NCI-H510A (cell line): ENCODE measurements at regions not wholly inside any gene's neighbourhood (a gene's known extent, or its start where the extent isn't known, plus 50 kb on each side); places are given as distances from the start of the nearest gene placed in this dataset.

Experiments
- DNase-seq: peaks from one replicate; lab custom pipeline; 2025; lab: John Stamatoyannopoulos, UW

DNA sequence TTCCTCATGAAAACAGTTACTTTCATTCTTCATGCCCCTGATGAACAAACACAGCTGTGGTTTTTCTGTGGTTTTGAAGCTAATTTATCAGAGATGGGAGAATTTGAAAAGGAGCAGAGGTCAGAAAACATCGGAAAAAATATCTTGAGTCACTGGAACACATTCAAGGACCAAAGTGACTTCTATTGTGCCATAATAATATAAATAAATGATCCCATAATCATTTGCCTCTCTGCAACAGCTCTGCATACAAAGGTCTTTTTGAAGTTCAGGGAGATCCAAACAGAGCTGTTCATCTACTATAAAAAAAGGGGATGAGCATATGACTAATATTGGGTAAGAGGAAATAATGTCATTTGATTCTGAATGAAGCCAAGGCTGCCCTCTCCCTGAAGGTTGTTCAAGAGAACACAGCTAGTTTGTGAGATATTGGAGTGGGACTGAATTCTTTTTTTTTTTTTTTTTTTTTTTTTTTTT is 201.3 kb upstream of the GALNT5 start:
- DNase-seq: no peak

DNA sequence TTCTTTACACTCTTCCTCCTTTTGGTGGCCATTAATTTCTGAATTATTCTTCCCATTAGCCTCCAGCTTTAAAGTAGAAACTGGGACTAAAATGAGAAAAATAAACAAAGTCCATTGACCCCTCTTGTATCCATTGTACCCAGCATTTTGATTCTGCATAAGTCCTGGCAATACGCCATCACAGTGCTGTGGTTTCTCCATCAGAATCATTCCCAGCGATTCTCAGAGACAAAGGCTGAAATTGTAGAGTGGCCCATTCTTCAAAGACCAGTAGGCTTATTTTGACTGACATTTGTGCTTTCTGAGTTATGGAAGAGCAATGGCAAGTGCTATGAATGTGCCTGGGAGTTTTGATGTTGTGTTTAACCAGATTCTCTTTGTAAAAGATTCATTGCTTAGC is 199.3 kb upstream of the GALNT5 start:
- DNase-seq: no peak

DNA sequence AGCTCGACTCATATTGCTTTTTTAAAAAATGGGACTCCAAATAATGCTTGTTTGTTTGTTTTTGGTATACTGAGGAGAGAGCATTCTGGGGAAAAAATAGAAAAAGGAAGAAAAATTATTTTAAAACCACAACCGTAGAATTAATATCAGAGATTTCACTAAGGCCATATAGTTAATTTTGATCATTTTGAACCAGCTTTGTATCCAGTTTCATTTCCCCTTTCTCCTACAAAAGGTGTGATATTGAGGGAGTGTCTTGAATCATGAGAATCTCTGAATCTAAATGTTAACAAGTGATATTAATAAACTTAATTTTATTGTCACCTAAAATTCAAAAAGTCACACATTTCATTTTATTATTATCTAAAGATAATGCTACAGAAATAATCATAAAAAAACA is 198.5 kb upstream of the GALNT5 start:
- DNase-seq: no peak

DNA sequence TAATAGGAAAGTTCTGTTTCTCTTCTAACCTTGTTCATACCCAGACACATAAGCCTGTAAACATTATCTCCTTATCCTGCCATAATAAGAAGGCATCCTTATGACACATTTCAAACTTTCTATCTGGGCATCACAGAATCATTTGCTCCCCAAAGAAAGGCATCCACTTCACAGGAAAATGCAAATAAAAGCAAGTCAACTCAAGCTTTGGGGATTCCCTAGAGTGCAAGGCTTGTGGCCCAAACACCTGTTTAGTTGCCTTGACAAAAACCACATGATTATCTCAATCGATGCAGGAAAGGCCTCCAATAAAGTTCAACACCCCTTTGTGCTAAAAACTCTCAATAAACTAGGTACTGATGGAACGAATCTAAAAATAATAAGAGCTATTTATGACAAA is 195.7 kb upstream of the GALNT5 start:
- DNase-seq: no peak

DNA sequence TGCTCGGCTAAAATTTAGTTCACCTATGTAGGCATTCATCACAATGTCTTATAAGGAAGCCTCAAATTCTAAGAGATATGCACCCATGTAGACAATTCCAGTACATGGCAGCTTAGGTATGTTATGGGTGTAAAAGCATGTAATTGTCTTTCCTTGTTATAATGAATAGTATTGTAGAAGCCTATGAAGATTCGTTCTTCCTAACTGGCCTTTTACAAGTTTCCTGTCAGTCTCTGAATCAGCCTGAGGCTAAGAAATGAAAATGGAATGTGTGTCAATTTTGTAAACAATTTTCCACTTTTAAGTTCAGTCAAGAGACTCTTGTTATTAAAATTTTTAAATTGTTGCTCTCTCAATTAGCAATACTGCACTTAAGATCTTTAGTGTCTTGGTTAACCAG is 189.9 kb upstream of the GALNT5 start:
- DNase-seq: no peak

DNA sequence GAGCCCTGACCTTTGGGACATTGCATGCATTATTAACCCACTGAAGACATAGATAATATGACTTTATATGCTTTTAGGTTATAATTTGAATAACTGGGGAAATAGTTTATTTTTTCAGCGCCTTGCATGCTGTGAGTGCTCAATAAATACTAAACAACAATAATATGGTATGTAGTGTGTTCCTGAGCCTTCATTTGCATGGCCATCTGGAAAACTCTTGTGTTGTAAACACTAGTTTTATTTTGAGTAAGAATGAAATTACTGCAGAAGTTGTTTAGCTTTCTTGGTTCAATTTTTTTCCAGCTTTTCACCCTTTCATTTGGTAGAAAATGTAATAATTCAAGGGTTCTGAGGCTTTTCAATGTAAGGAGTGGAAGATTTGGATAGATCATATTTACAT is 189.3 kb upstream of the GALNT5 start:
- DNase-seq: no peak

DNA sequence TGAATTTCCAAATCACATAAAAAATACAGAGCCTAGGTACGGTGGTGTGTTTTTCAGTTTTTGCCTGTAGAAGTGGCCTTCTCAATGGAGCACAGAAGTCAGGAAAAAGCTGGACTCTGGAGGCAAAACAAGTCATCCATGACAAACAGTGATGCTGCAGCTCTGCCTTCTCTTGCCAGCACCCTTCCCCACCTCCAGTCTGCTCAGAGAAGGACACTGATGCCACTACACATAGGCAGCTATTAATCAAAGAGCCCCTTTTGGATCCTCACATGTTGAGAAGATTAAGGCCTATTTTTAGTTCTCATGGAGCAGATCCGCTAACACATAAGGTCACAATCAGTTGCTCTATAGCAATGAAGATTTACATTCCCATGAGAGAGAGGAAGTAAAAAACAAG is 181.6 kb upstream of the GALNT5 start:
- DNase-seq: no peak

DNA sequence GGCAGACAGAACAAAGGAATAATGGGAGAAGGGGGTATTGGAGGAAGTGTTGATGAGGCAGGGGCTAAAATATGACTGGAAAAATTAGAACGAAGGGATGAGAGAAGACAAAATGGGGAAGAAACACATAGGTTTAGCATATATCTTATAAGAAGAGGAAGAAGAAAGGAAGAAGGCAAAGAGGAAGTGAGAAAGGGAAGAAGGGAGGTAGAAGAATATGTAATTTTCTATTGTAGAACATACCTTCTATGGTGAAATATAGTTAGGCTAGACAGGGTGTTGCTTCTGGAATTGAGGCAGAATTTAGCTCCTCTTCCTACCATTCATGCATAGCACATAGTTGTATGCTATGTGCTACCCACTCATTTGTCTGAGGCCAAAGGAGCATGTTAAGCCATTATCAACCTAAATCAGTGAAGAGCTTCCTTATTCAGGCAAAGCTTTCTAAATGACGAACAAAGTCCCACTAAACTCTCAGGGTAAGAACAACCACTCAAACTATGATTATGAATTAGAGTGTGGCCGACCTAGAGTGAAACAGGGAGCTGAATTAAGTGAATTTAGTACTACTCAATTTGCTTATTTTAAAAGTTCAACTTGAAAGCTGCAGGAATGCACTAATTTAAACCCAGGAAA is 180.9 kb upstream of the GALNT5 start:
- DNase-seq: no peak

DNA sequence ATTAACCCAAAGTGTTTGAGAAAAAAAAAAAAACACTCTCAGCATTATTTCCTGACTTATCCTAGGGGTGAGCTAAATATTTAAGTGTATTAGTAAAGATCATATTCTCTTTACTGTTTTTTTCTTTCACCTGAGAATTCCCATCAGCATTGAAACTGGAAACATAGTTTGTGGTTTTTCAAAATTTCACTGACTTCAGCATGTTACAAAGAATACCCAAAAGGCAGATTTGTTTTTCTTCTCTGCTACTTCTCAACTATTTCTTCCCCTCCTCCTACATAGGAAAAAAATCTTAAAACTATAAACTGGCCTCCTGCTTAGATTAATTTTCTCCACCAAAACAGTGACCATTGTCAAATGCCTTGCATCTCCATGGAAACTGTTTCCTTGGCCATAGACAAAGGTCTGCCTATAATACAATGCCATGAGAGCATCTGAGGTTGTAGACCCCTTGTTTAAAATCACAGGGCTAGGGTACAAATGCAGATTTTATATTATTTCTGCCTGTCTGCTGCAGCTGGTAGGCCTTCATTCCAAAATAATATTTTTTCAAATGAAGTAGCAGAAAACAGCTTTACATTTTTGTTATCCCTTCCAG is 179.7 kb upstream of the GALNT5 start:
- DNase-seq: no peak

DNA sequence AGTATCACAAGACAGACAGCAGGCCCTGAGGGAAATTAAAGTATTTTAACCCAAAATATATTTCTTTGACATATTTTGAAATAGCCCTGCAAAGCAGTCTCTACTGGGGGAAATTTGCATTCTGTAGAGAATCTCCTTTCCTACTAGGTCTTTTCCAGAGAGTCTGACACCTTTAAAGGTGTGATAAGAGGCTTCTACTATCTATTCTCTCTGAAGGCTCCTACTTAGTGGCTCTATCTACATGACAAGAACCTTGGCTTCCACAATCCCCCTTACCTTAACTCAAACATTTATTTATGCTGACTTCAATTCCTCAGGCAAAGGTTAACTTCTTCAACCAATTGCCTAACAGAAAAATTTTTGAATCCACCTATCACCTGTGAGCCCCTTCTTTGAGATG is 174.6 kb upstream of the GALNT5 start:
- no peak for DNase-seq

DNA sequence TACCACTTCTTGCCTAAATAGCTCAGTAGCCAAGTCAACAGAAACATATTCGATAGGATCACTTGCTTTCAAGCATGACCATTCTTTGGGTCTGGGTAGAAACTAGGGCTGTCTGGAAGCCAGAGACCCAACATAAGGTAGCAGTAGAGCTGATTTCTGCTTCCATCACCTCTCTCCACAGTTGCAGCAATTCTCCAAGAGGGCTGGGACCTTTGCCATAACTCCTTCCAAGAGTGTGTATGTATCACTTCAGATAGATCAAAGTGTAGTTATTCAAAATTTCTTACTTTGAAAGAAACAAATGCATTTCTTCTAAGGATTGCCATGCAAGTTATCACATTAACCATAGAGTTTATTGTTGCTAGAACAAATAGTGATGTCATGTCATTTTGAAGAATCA is 172.0 kb upstream of the GALNT5 start:
- no peak for DNase-seq

DNA sequence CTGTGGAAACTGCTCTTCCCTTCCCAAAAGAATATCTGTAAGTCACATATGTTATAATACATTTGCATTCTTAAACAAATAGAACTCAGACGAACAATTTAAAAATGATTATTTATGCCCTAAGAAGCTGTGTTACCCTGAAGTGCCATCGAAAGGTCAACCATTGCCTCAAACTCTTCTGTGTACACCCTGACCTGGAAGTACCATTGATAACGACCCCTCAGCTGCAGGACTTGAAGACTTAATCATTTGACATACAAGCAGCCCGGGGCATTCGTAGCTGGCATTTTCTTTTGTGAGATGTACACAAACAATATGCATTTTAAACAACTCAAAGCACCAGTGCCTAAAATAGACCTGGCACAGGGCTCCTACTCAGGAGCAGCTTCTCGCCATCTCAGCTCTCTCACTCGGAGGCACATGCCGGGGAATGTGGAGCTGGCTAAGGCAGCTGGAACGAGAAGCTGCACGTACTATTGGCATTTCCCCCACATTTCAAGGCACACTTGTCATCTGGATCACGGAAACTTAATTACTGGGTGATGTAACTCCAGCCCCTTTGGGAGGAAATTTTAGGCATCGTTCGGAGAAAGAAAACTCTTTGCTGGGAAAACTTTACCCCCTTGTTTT is 170.0 kb upstream of the GALNT5 start:
- no peak for DNase-seq

DNA sequence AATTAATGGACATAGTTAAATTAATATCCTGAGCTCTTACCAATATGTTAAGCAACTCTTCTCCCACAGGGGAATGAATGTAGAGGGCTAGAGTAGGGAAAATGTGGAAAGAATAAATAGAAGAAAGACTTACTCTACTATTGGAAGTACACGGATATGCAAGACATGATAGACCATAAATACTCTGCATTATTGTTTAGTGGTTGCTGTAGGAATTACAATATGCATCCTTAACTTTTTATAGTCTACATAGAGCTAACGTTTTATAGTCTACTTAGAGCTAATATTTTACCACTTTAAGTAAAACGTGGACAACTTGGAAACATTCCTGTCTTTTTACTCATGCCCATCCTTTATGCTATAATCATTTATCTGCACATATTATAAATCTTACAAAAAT is 163.8 kb upstream of the GALNT5 start:
- DNase-seq: no peak

DNA sequence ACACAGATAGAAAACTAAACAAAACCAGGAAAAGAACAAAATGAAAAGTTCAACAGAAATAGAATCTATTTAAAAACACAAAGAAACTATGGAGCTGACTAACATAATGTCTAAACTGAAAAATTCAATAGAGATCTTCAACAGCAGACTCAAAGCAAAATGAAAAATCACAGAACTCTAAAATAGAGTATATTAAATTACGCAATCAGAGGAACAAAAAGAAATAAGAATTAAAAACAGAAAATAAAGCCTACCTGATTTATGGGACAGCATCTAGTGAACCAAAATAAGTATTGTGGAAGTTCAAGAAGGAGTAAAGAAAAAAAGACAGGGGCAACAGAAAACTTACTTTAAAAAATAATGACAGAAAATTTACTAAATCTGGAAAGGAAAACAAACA is 152.1 kb upstream of the GALNT5 start:
- no peak for DNase-seq

DNA sequence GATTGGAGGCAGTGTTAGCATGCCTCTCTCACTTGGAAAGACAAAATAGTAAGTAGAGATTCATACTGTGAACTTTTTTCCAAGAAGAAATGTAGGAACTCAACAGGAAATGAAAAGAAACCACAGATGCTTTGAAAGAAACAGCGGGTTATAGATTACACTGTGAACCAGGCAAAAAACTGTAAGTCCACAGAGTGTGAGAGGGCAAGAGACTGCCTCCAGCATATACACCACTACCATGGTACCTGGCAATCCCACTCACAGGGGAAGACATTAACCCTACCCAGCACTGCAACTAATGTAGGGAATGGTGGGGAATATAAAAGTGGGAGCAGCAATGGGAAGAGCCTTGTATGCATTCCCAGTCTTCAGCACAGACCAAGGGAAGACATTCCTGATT is 150.6 kb upstream of the GALNT5 start:
- no peak for DNase-seq

DNA sequence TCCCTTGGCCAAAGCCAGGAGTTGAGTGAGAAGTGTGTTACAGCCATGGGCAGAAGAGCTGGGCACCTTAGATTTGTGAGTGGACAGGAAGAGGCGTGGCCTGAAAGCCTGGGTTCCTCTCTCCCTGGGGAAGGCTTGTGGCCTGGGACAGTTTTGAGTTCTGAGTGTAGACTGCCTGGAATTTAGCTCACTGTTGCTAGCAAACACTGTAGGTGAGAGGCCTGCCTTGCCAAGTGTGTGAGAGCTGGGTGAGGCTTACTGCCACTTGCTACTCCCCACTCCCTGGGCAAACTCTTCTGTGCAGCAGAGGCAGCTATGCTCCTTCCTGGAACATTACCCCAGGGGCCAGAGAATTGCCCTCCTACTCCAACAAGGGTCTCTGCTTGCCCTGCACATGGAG is 150.0 kb upstream of the GALNT5 start:
- DNase-seq: no peak

DNA sequence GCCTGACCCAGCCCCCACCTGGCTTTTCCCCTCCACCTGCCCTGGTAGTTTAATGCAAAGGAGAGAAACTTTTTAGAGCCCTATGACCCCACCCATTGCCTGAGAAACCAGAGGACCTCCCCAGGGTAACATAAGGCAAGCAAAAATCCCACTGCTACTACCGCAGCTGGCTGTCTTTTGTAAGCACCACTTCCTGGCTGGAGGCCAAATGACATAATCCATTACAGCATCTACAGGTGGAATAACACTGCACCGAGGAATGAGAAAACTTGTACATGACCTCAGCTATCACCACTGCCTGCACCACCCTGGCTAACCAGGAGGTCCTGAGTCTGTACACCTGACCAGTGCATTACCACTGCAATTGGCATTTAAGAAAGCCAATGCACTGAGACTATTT is 149.6 kb upstream of the GALNT5 start:
- peak; percentile 34 for DNase-seq

DNA sequence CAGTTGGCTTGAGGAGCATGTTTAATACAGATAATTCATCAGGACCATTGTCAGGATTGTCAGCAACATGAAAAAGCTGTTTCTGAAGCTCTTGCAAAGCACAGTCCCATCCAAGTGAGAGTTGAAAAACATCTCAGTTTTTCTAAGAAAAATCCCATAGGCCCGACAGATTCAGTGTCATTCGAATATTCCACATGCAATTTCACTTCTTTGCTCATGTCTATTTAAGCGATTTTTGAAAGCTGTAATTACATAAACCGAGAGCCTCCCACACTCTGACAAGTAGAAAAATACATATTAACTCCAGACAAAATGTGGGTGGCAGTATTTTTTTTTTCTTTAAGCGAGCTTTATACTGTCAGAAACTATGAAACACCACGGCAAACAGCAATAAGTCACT is 134.7 kb upstream of the GALNT5 start:
- DNase-seq: no peak

DNA sequence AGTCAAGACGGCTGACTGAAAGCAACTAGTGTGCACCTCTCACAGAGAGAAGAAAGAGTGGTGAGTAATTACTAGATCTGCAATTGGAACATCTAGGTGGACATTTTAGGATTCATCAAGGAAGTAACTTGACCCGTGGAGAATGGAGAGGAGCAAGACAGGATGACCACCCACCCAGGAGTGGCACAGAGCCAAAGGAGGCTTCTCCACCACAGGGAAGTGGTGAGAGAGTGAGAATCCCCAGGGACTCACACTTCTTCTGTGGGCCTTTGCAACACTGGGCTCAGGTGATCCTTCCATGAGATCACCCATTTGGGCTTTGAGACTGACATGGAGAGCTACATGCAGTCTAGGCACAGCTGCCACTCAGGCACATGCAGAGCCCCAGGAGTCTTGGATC is 132.8 kb upstream of the GALNT5 start:
- no peak for DNase-seq

DNA sequence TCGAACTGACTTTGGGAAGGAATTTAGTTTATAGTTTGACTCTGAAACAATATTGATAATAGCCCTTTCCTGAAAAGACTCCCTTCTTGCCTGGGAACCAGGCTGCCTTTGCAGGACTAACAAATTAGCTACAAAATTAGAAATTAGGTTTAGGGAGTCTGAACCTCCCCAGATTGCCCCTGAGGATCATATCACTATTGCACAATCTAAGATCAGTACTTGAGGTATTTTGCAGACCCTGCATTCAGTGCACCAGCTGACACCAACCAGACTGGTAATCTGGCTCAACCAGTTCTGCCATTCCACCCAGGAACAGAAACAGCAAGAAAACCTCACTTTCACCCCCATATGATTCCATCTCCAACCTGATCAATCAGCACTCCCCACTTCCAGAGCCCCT is 131.8 kb upstream of the GALNT5 start:
- no peak for DNase-seq

DNA sequence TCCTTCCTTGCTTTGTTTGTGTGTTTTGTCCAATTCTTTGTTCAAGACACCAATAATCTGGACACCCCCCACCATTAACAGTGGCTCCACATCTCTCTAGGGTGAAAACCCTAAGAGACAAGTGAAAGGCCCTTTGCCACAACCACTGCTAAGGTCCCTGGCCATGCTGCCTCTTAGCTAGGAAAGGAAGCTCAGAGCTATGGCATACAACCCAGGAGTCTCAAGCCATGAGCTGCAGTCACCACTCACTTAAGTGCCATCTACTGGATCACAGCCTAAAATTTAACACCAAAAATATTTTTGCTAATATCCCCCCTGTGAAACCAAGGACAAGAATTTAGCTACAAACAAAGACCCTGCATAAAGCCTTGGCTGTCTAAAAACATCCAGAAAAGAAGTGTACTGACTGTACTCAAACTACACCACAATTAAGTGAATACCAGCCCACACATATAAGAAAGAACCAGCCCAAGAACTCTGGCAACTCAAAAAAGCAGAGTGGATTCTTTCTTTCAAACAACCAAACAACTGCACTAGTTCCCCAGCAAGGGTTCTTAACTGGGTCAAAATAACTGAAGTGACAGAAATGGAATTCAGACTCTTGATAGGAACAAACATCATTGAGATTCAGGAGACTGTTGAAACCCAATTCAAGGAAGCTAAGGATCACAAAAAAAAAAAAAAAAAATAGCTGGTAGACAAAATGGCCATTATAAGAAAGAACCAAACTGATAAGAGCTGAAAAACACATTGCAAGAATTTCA is 130.1 kb upstream of the GALNT5 start:
- no peak for DNase-seq

DNA sequence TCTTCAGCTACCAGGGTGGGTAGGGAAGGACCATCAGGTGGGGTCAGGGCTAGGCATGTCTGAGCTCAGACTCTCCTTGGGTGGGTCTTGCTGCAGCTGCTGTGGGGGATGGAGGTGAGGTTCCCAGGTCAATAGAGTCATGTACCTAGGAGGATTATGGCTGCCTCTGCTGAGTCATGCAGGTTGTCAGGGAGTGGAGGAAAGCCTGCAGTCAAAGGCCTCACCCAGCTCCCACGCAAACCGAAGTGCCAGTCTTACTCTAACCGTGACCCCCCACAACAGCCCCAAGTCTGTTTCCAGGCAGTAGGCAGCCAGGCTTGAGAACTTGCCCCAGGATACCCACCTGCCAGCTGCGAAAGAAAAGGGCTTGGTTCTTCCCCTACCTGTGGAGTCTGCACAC is 113.6 kb upstream of the GALNT5 start:
- no peak for DNase-seq

DNA sequence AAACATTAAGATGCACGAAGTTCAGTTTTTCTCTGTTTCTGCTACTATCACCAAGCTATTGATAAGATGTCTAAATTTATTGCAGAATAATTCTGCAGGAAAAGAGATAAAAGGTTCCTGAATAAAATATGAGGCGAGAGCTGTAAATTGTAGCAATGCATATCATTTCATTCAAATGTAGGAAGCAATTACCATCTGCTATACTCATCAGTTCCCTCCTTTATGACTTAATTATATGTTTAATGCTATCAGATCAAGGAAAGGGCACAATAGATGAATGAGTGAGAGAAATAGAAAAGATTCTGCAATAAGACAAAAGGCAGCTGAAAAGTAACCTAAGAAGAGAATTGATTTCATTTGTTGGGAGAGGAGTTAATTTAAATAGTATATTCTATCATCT is 108.2 kb upstream of the GALNT5 start:
- DNase-seq: no peak
